ENCODE measurements at regions not wholly inside any gene's neighbourhood (a gene's known extent, or its start where the extent isn't known, plus 50 kb on each side); places are given as distances from the start of the nearest gene placed in this dataset.
"Not testable (repeated sequence)": the region's sequence is repeated elsewhere in the genome, so short reads cannot be mapped to it uniquely, and the experiment has no call there.

GRCh38 chr6:106724337-106724736, 95.0 kb downstream of the QRSL1 start:
- H3K27ac ChIP-seq: no peak overlapping the region
- no peak for TF ChIP-seq CTCF (conservative IDR thresholded peaks at IDR 0.05)

GRCh38 chr6:106723419-106723818, 94.0 kb downstream of the QRSL1 start:
- not testable (repeated sequence) for H3K27ac ChIP-seq

- H3K27ac ChIP-seq: not testable (repeated sequence)
Observed at GRCh38 chr6:106721189-106721588, 91.8 kb downstream of the QRSL1 start.

All from VCaP (cell line).